Kidney epithelial cell (primary cell): ENCODE measurements at regions not wholly inside any gene's neighbourhood (a gene's known extent, or its start where the extent isn't known, plus 50 kb on each side); places are given as distances from the start of the nearest gene placed in this dataset.

ENCODE experiments used
- DNase-seq: peaks from one replicate; pipeline ENCODE4 v3.0.0-alpha.2; 2010; ENCODE audit warnings: low read depth
- H3K27me3 ChIP-seq: 2 replicates; pipeline ENCODE4 v1.6.0; 2011; ENCODE audit warnings: low read length; ENCODE audit not compliant: control insufficient read depth, insufficient read depth
- H3K36me3 ChIP-seq: 2 replicates; pipeline ENCODE4 v1.5.1; 2011; ENCODE audit warnings: low read length; ENCODE audit not compliant: control insufficient read depth, insufficient read depth
- H3K4me3 ChIP-seq: 2 replicates; pipeline ENCODE4 v1.5.1; 2011; ENCODE audit warnings: low read depth, mild to moderate bottlenecking, control low read depth, low read length
- CTCF ChIP-seq: IDR thresholded peaks from 2 replicates; pipeline ENCODE4 v1.5.1; 2011; ENCODE audit warnings: mild to moderate bottlenecking, moderate library complexity, low read length, control low read depth, inconsistent platforms; ENCODE audit not compliant: insufficient read depth, poor library complexity, severe bottlenecking

GRCh38 chrX:44039556-44039955, 66.4 kb upstream of the NDP start:
- TF ChIP-seq CTCF = no peak
- Histone ChIP-seq H3K4me3 (no peak overlapping the region), H3K36me3 (no peaks in the 10 kb centered on the region), H3K27me3 (no peaks in the 10 kb centered on the region)
- no peak for DNase-seq

GRCh38 chrX:44036336-44036735, 63.1 kb upstream of the NDP start:
- Histone ChIP-seq H3K27me3 (no peaks in the 10 kb centered on the region), H3K36me3 (no peaks in the 10 kb centered on the region), H3K4me3 (no peak overlapping the region)
- DNase-seq = no peak
- no peak for TF ChIP-seq CTCF

GRCh38 chrX:44035571-44035970, 62.4 kb upstream of the NDP start:
- Histone ChIP-seq H3K27me3 (no peaks in the 10 kb centered on the region), H3K4me3 (no peak overlapping the region), H3K36me3 (no peaks in the 10 kb centered on the region)
- no peak for TF ChIP-seq CTCF
- no peak for DNase-seq

GRCh38 chrX:44032479-44032878, 59.3 kb upstream of the NDP start:
- H3K36me3 ChIP-seq = no peaks in the 10 kb centered on the region
- no peak for TF ChIP-seq CTCF

GRCh38 chrX:44025555-44025954, 52.4 kb upstream of the NDP start:
- no peak for DNase-seq
- Histone ChIP-seq H3K36me3 (no peaks in the 10 kb centered on the region), H3K4me3 (no peak overlapping the region), H3K27me3 (no peaks in the 10 kb centered on the region)
- TF ChIP-seq CTCF = no peak

More at GRCh38 chrX:44032479-44032878, 59.3 kb upstream of the NDP start:
- H3K4me3 ChIP-seq = no peak overlapping the region
- H3K27me3 ChIP-seq = no peaks in the 10 kb centered on the region
- no peak for DNase-seq
